Pancreas (tissue), 10 donors: ENCODE measurements at regions not wholly inside any gene's neighbourhood (a gene's known extent, or its start where the extent isn't known, plus 50 kb on each side); places are given as distances from the start of the nearest gene placed in this dataset.
"Not testable (repeated sequence)": the region's sequence is repeated elsewhere in the genome, so short reads cannot be mapped to it uniquely, and the experiment has no call there.

Source experiments
- ATAC-seq, 4 donors: fragments of 200-7000 bp; cut with Tn5 transposase; one replicate each; pipeline versions ENCODE4 v1.8.0 to v1.9.1; 2020; ENCODE audit warnings: mild to moderate bottlenecking in 4 of 4, moderate library complexity in 4 of 4
- DNase-seq, 6 donors: peaks; one replicate each; pipeline ENCODE4 v3.0.0-alpha.2; 2020
- FAIRE-seq: peaks from 2 replicates; lab custom pipeline; 2012; peaks lifted over from hg19 to GRCh38; lab: Jason Lieb, UNC
- H3K27ac ChIP-seq, 4 donors: fragments of 200-600 bp; sonication (generic); 1 replicate in 3 of 4; 2 replicates in 1 of 4; pipeline versions ENCODE4 v1.5.0 to v1.8.0; 2020
- H3K27me3 ChIP-seq, 4 donors: fragments of 200-600 bp; one replicate each; pipeline ENCODE4 v1.8.0; 2021
- H3K36me3 ChIP-seq, 3 donors: fragments of 200-600 bp; sonication (generic) in 1 of 3; one replicate each; pipeline versions ENCODE4 v1.5.0 to v1.8.0; 2020 to 2021
- H3K4me1 ChIP-seq, 3 donors: fragments of 200-600 bp; one replicate each; pipeline ENCODE4 v1.8.0; 2021
- H3K4me3 ChIP-seq, 4 donors: fragments of 200-600 bp; sonication (generic) in 2 of 4; one replicate each; pipeline versions ENCODE4 v1.5.0 to v1.8.0; 2020 to 2021
- H3K9me3 ChIP-seq, 4 donors: fragments of 200-600 bp; one replicate each; pipeline ENCODE4 v1.8.0; 2021
- WGBS, 2 donors: extraction: QIAGEN DNeasy Blood & Tissue Kit; methylation state at CpG; one replicate each; pipeline ENCODE4 v1.1.7; 2013; 5-methylcytosine and 5-hydroxymethylcytosine counted together
- intact Hi-C, 3 donors: fragments of 100-400 bp; cut with DNase I; formaldehyde crosslinking; loops; one replicate each; pipeline versions ENCODE4 v1.11.1 to v1.14.2; 2022
- donor health status: healthy with polysubstance abuse.
- donor health status: DM: no; HTN: no; CAD: no; lungs with moderate emphysema.
- donor health status: DM: no; HTN: no; CAD: no.
- donor health status: control.
- donor health status: control.
- donor health status: Bipolar disorder and iron deficiency.
- donor health status: DM: yes; HTN: yes; CAD: no.
- donor health status: DM: no; HTN: no; CAD: no.
- donor health status: DM: no; HTN: no; CAD: no.
- donor health status: DM: yes; HTN: yes; CAD: no.

GRCh38 chr12:10453-10852, 56.1 kb upstream of the IQSEC3 start:
- H3K4me1 ChIP-seq, ATAC-seq, FAIRE-seq, intact Hi-C loops, H3K36me3 ChIP-seq, H3K4me3 ChIP-seq, H3K9me3 ChIP-seq, H3K27me3 ChIP-seq, H3K27ac ChIP-seq: not testable (repeated sequence)
- peak in 2 of 6 donors; percentile 39 to 41 for DNase-seq
- WGBS, 2 donors: 89 to 90% methylated on average over 11 to 32 of the region's 43 CpGs

DNA sequence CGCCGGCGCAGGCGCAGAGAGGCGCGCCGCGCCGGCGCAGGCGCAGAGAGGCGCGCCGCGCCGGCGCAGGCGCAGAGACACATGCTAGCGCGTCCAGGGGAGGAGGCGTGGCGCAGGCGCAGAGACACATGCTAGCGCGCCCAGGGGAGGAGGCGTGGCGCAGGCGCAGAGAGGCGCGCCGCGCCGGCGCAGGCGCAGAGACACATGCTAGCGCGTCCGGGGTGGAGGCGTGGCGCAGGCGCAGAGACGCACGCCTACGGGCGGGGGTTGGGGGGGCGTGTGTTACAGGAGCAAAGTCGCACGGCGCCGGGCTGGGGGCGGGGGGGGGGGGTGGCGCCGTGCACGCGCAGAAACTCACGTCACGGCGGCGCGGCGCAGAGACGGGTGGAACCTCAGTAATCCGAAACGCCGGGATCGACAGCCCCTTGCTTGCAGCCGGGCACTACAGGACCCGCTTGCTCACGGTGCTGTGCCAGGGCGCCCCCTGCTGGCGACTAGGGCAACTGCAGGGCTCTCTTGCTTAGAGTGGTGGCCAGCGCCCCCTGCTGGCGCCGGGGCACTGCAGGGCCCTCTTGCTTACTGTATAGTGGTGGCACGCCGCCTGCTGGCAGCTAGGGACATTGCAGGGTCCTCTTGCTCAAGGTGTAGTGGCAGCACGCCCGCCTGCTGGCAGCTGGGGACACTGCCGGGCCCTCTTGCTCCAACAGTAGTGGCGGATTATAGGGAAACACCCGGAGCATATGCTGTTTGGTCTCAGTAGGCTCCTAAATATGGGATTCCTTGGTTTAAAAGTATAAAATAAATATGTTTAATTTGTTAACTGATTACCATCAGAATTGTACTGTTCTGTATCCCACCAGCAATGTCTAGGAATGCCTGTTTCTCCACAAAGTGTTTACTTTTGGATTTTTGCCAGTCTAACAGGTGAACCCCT, 55.4 kb upstream of the IQSEC3 start:
- H3K9me3 ChIP-seq, H3K4me1 ChIP-seq, FAIRE-seq, ATAC-seq, H3K27ac ChIP-seq, H3K36me3 ChIP-seq, H3K27me3 ChIP-seq, intact Hi-C loops, H3K4me3 ChIP-seq: not testable (repeated sequence)
- DNase-seq: peak in 2 of 6 donors; percentile 30 to 31
- WGBS, 2 donors: 75 to 83% methylated on average over 18 to 59 of the region's 81 CpGs

DNA sequence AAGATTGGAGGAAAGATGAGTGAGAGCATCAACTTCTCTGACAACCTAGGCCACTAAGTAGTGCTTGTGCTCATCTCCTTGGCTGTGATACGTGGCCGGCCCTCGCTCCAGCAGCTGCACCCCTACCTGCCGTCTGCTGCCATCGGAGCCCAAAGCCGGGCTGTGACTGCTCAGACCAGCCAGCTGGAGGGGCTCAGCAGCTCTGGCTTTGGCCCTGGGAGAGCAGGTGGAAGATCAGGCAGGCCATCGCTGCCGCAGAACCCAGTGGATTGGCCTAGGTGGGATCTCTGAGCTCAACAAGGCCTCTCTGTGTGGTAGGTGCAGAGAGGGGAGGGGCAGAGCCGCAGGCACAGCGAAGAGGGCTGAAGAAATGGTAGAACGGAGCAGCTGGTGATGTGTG, 54.3 kb upstream of the IQSEC3 start:
- H3K9me3 ChIP-seq, H3K4me3 ChIP-seq, H3K4me1 ChIP-seq, H3K36me3 ChIP-seq, H3K27ac ChIP-seq, ATAC-seq, intact Hi-C loops, FAIRE-seq, H3K27me3 ChIP-seq: not testable (repeated sequence)
- 91 to 95% methylated on average over 11 of the region's 11 CpGs for WGBS, 2 donors
- DNase-seq: peak in 2 of 6 donors; percentile 39 to 58

GRCh38 chr12:12725-13640, 53.6 kb upstream of the IQSEC3 start:
- H3K4me1 ChIP-seq, H3K27ac ChIP-seq, H3K4me3 ChIP-seq, intact Hi-C loops, FAIRE-seq, H3K27me3 ChIP-seq, ATAC-seq, H3K36me3 ChIP-seq, H3K9me3 ChIP-seq: not testable (repeated sequence)
- peak in 2 of 6 donors; percentile 29 to 53 for DNase-seq
- 85 to 91% methylated on average over 13 to 16 of the region's 16 CpGs for WGBS, 2 donors

DNA sequence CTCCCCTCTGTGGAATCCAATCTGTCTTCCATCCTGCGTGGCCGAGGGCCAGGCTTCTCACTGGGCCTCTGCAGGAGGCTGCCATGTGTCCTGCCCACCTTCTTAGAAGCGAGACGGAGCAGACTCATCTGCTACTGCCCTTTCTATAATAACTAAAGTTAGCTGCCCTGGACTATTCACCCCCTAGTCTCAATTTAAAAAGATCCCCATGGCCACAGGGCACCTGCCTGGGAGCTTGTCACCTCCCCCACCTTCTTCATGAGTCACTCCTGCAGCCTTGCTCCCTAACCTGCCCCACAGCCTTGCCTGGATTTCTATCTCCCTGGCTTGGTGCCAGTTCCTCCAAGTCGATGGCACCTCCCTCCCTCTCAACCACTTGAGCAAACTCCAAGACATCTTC, 52.7 kb upstream of the IQSEC3 start:
- 68 to 74% methylated on average over 4 to 5 of the region's 5 CpGs for WGBS, 2 donors
- H3K9me3 ChIP-seq, intact Hi-C loops, H3K4me3 ChIP-seq, H3K27me3 ChIP-seq, FAIRE-seq, H3K4me1 ChIP-seq, ATAC-seq, H3K27ac ChIP-seq, H3K36me3 ChIP-seq: not testable (repeated sequence)
- DNase-seq: peak in 3 of 6 donors; percentile 22 to 63 (median 53)

DNA sequence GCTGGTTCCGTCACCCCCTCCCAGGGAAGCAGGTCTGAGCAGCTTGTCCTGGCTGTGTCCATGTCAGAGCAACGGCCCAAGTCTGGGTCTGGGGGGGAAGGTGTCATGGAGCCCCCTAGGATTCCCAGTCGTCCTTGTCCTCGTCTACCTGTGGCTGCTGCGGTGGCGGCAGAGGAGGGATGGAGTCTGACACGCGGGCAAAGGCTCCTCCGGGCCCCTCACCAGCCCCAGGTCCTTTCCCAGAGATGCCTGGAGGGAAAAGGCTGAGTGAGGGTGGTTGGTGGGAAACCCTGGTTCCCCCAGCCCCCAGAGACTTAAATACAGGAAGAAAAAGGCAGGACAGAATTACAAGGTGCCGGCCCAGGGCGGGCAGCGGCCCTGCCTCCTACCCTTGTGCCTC, 51.9 kb upstream of the IQSEC3 start:
- ATAC-seq, intact Hi-C loops, H3K27me3 ChIP-seq, FAIRE-seq, H3K27ac ChIP-seq, H3K9me3 ChIP-seq, H3K4me3 ChIP-seq, H3K4me1 ChIP-seq, H3K36me3 ChIP-seq: not testable (repeated sequence)
- peak in 1 of 6 donors; percentile 8 for DNase-seq
- WGBS, 2 donors: 79 to 80% methylated on average over 8 to 11 of the region's 12 CpGs

DNA sequence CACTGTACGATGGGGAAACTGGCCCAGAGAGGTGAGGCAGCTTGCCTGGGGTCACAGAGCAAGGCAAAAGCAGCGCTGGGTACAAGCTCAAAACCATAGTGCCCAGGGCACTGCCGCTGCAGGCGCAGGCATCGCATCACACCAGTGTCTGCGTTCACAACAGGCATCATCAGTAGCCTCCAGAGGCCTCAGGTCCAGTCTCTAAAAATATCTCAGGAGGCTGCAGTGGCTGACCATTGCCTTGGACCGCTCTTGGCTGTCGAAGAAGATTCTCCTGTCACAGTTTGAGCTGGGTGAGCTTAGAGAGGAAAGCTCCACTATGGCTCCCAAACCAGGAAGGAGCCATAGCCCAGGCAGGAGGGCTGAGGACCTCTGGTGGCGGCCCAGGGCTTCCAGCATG, 51.2 kb upstream of the IQSEC3 start:
- H3K27me3 ChIP-seq, FAIRE-seq, H3K27ac ChIP-seq, H3K4me1 ChIP-seq, intact Hi-C loops, H3K9me3 ChIP-seq, H3K4me3 ChIP-seq, ATAC-seq, H3K36me3 ChIP-seq: not testable (repeated sequence)
- WGBS, 2 donors: 87 to 92% methylated on average over 6 to 7 of the region's 9 CpGs
- DNase-seq: peak in 1 of 6 donors; percentile 7

- 76 to 88% methylated on average over 6 of the region's 9 CpGs for WGBS, 2 donors
- ATAC-seq, H3K27ac ChIP-seq, H3K4me1 ChIP-seq, H3K36me3 ChIP-seq, H3K27me3 ChIP-seq, intact Hi-C loops, FAIRE-seq, H3K4me3 ChIP-seq, H3K9me3 ChIP-seq: not testable (repeated sequence)
- DNase-seq: peak in 1 of 6 donors; percentile 8
These were observed 50.5 kb upstream of the IQSEC3 start for GRCh38 chr12:16019-16418.

DNA sequence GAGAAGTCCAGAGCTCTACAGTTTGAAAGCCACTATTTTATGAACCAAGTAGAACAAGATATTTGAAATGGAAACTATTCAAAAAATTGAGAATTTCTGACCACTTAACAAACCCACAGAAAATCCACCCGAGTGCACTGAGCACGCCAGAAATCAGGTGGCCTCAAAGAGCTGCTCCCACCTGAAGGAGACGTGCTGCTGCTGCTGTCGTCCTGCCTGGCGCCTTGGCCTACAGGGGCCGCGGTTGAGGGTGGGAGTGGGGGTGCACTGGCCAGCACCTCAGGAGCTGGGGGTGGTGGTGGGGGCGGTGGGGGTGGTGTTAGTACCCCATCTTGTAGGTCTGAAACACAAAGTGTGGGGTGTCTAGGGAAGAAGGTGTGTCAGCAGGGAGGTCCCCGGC, 50.0 kb upstream of the IQSEC3 start:
- H3K27me3 ChIP-seq, H3K4me3 ChIP-seq, intact Hi-C loops, H3K27ac ChIP-seq, H3K4me1 ChIP-seq, H3K9me3 ChIP-seq, ATAC-seq, FAIRE-seq, H3K36me3 ChIP-seq: not testable (repeated sequence)
- WGBS, 2 donors: 89 to 90% methylated on average over 7 to 8 of the region's 9 CpGs
- peak in 1 of 6 donors; percentile 7 for DNase-seq
